Upper lobe of right lung (tissue), 1 donor: ENCODE measurements at regions not wholly inside any gene's neighbourhood (a gene's known extent, or its start where the extent isn't known, plus 50 kb on each side); places are given as distances from the start of the nearest gene placed in this dataset.

Experiments used
- ATAC-seq: fragments of 200-7000 bp; cut with Tn5 transposase; one replicate; pipeline ENCODE4 v1.9.1; 2020; ENCODE audit warnings: mild to moderate bottlenecking, moderate library complexity
- DNase-seq: peaks from one replicate; pipeline ENCODE4 v3.0.0-alpha.2; 2020
- H3K27ac ChIP-seq: fragments of 200-600 bp; one replicate; pipeline ENCODE4 v1.8.0; 2022
- H3K27me3 ChIP-seq: fragments of 200-600 bp; one replicate; pipeline ENCODE4 v1.8.0; 2022; ENCODE audit warnings: mild to moderate bottlenecking
- H3K36me3 ChIP-seq: fragments of 200-600 bp; one replicate; pipeline ENCODE4 v1.8.0; 2022
- H3K4me1 ChIP-seq: fragments of 200-600 bp; one replicate; pipeline ENCODE4 v1.8.0; 2022
- H3K4me3 ChIP-seq: fragments of 200-600 bp; one replicate; pipeline ENCODE4 v1.8.0; 2022; ENCODE audit warnings: mild to moderate bottlenecking
- H3K9me3 ChIP-seq: fragments of 200-600 bp; one replicate; pipeline ENCODE4 v1.8.0; 2022
- CTCF ChIP-seq: fragments of 200-600 bp; IDR thresholded peaks from one replicate; pipeline ENCODE4 v1.8.0; 2022; ENCODE audit warnings: antibody characterized with exemption
- intact Hi-C: fragments of 100-400 bp; cut with DNase I; formaldehyde crosslinking; loops from one replicate; pipeline ENCODE4 v1.11.0; 2022
- donor health status: DM: no; HTN: yes; CAD: no; lungs with severe emphysema.

- H3K4me1 ChIP-seq: no peaks in the 10 kb centered on the region
- DNase-seq (no peak), ATAC-seq (no peak)
- intact Hi-C loops: no loop called here
- TF ChIP-seq CTCF: no peak
- H3K4me3 ChIP-seq: no peak overlapping the region
- H3K27ac ChIP-seq: no peak overlapping the region
- H3K36me3 ChIP-seq: no peaks in the 10 kb centered on the region
- no peaks in the 10 kb centered on the region for H3K9me3 ChIP-seq
- H3K27me3 ChIP-seq: no peaks in the 10 kb centered on the region
These were observed 93.4 kb upstream of the KLF12 start for GRCh38 chr13:74227476-74228158.

GRCh38 chr13:74226791-74227475, 92.7 kb upstream of the KLF12 start:
- Histone ChIP-seq H3K9me3 (no peaks in the 10 kb centered on the region), H3K27ac (no peak overlapping the region), H3K36me3 (no peaks in the 10 kb centered on the region), H3K4me3 (no peak overlapping the region), H3K27me3 (no peaks in the 10 kb centered on the region), H3K4me1 (no peaks in the 10 kb centered on the region)
- no peak for DNase-seq
- no peak for TF ChIP-seq CTCF
- intact Hi-C loops: no loop called here
- ATAC-seq: no peak

- TF ChIP-seq CTCF: no peak
- H3K9me3 ChIP-seq: no peaks in the 10 kb centered on the region
- ATAC-seq (no peak), DNase-seq (no peak)
- H3K27ac ChIP-seq: no peak overlapping the region
- H3K4me3 ChIP-seq: no peak overlapping the region
- no peaks in the 10 kb centered on the region for H3K36me3 ChIP-seq
- intact Hi-C loops: no loop called here
- H3K27me3 ChIP-seq: no peaks in the 10 kb centered on the region
- no peaks in the 10 kb centered on the region for H3K4me1 ChIP-seq
These were observed 87.5 kb upstream of the KLF12 start for GRCh38 chr13:74221752-74222151.

- Histone ChIP-seq H3K4me1 (no peaks in the 10 kb centered on the region), H3K27me3 (no peaks in the 10 kb centered on the region), H3K27ac (no peak overlapping the region), H3K36me3 (no peaks in the 10 kb centered on the region), H3K9me3 (no peaks in the 10 kb centered on the region), H3K4me3 (no peak overlapping the region)
- no peak for TF ChIP-seq CTCF
- intact Hi-C loops: no loop called here
- no peak for ATAC-seq
- no peak for DNase-seq
These were observed 85.4 kb upstream of the KLF12 start for GRCh38 chr13:74219566-74219965.

- ATAC-seq (no peak), DNase-seq (no peak)
- Histone ChIP-seq H3K27me3 (no peaks in the 10 kb centered on the region), H3K4me1 (no peaks in the 10 kb centered on the region), H3K9me3 (no peaks in the 10 kb centered on the region), H3K27ac (no peak overlapping the region), H3K36me3 (no peaks in the 10 kb centered on the region), H3K4me3 (no peak overlapping the region)
- intact Hi-C loops: no loop called here
- no peak for TF ChIP-seq CTCF
These were observed 84.1 kb upstream of the KLF12 start for GRCh38 chr13:74218291-74218690.
